Transverse colon (tissue), 4 donors: ENCODE measurements at regions not wholly inside any gene's neighbourhood (a gene's known extent, or its start where the extent isn't known, plus 50 kb on each side); places are given as distances from the start of the nearest gene placed in this dataset.

Experiments used
- EP300 ChIP-seq: sonication (generic); formaldehyde crosslinking; IDR thresholded peaks from one replicate; pipeline ENCODE4 v1.6.1; 2017; ENCODE audit warnings: antibody characterized with exemption, low read depth
- POLR2AphosphoS5 ChIP-seq, 3 donors: sonication (generic); formaldehyde crosslinking; IDR thresholded peaks; one replicate each; pipeline ENCODE4 v1.6.1; 2016; ENCODE audit warnings: antibody characterized with exemption in 3 of 3
- TF ChIP-seq, protein P1 (sequence below), 5 experiments: fragments of 200-600 bp in 3 of 5; fragments of 450-650 bp in 2 of 5; sonication (generic) in 3 of 5; IDR thresholded peaks; 1 replicate in 2 of 5; 2 replicates in 3 of 5; pipeline ENCODE4 v1.5.1; 2016 to 2017; ENCODE audit warnings: antibody characterized with exemption in 5 of 5, inconsistent platforms in 3 of 5, mild to moderate bottlenecking in 2 of 5, moderate library complexity in 1 of 5

DNA sequence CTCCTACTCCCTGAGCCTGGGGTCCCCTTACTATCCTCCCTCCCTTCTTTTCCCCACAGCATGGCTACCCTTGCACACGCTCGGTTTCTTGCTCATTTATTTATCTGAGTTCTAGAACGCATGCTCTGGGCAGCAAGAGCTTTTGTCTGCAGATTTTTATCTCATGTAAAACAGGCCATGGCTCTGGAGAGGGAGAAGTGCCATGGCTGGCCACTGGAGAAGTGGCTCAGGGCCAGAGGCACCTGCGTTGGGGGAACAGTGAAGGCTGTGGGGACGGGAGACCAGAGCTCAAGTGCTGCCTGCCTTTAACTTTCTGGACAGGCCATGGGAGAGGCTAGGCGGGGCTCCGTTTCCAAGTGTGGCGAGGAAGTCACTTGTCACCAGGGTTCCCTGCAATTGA is 177.7 kb upstream of the SULF2 start:
- TF ChIP-seq, protein P1, sequence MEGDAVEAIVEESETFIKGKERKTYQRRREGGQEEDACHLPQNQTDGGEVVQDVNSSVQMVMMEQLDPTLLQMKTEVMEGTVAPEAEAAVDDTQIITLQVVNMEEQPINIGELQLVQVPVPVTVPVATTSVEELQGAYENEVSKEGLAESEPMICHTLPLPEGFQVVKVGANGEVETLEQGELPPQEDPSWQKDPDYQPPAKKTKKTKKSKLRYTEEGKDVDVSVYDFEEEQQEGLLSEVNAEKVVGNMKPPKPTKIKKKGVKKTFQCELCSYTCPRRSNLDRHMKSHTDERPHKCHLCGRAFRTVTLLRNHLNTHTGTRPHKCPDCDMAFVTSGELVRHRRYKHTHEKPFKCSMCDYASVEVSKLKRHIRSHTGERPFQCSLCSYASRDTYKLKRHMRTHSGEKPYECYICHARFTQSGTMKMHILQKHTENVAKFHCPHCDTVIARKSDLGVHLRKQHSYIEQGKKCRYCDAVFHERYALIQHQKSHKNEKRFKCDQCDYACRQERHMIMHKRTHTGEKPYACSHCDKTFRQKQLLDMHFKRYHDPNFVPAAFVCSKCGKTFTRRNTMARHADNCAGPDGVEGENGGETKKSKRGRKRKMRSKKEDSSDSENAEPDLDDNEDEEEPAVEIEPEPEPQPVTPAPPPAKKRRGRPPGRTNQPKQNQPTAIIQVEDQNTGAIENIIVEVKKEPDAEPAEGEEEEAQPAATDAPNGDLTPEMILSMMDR (IDR thresholded peaks at IDR 0.05), result no peak
- TF ChIP-seq POLR2AphosphoS5 (IDR thresholded peaks at IDR 0.05) (no peak), EP300 (no peak)
